ENCODE measurements at regions not wholly inside any gene's neighbourhood (a gene's known extent, or its start where the extent isn't known, plus 50 kb on each side); places are given as distances from the start of the nearest gene placed in this dataset.

DNA sequence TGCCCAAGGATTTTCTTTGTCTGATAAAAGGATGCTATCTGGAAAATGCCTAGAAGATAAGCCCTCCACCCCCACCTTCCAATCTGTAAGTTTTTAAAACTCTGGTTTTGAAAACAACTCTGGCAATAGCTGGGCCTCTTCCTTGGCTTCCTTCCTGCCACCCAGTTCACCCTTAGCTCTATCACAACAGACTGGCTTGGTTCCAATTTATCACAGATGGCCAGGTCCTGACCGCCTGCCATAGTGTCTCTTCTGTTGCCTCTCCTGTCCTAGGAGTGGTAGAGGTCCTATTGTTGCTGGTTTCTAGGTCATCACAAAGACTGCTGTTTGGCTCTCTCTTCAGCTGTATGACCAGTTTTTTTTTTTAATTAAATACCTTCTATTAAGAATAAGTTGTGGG, 1727.9 kb upstream of the SLC39A10 start:
- TF ChIP-seq TAF1 (IDR thresholded peaks at IDR 0.05; ENCODE audit: borderline replicate concordance, low read depth, low read length), result no peak
- TF ChIP-seq POLR2A (IDR thresholded peaks at IDR 0.05; ENCODE audit: low read depth, low read length), result no peak
- TF ChIP-seq POLR2AphosphoS5 (IDR thresholded peaks at IDR 0.05; ENCODE audit: low read depth, low read length), result no peak

Measured in GM12892 (cell line).